ENCODE measurements at regions not wholly inside any gene's neighbourhood (a gene's known extent, or its start where the extent isn't known, plus 50 kb on each side); places are given as distances from the start of the nearest gene placed in this dataset.

DNA sequence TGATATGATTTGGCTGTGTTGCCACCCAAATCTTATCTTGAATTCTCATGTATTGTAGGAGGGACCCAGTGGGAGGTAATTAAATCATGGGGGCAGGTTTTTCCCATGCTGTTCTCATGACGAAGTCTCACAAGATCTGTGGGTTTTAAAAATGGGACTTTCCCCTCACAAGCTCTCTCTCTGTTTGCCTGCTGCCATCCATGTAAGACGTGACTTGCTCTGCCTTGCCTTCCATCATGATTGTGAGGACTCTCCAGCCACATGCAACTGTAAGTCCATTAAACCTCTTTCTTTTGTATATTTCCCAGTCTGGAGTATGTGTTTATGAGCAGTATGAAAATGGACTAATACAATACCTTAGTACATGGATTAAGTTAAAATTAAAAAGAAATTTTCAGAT lies 1094.7 kb upstream of the SLC39A10 start:
- no peak for TF ChIP-seq ZNF324 (tag by site-specific recombination; IDR thresholded peaks at IDR 0.05)
- TF ChIP-seq, protein P1, sequence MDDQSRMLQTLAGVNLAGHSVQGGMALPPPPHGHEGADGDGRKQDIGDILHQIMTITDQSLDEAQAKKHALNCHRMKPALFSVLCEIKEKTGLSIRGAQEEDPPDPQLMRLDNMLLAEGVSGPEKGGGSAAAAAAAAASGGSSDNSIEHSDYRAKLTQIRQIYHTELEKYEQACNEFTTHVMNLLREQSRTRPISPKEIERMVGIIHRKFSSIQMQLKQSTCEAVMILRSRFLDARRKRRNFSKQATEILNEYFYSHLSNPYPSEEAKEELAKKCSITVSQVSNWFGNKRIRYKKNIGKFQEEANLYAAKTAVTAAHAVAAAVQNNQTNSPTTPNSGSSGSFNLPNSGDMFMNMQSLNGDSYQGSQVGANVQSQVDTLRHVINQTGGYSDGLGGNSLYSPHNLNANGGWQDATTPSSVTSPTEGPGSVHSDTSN (CRISPR knock-in tag; IDR thresholded peaks at IDR 0.05): no peak
- TF ChIP-seq ZNF701 (tag by site-specific recombination; IDR thresholded peaks at IDR 0.05): no peak
- TF ChIP-seq SP7 (tag by site-specific recombination; IDR thresholded peaks at IDR 0.05): no peak
- TF ChIP-seq BCL11B (tag by site-specific recombination; IDR thresholded peaks at IDR 0.05; ENCODE audit: low read depth): no peak
- TF ChIP-seq, protein P2, sequence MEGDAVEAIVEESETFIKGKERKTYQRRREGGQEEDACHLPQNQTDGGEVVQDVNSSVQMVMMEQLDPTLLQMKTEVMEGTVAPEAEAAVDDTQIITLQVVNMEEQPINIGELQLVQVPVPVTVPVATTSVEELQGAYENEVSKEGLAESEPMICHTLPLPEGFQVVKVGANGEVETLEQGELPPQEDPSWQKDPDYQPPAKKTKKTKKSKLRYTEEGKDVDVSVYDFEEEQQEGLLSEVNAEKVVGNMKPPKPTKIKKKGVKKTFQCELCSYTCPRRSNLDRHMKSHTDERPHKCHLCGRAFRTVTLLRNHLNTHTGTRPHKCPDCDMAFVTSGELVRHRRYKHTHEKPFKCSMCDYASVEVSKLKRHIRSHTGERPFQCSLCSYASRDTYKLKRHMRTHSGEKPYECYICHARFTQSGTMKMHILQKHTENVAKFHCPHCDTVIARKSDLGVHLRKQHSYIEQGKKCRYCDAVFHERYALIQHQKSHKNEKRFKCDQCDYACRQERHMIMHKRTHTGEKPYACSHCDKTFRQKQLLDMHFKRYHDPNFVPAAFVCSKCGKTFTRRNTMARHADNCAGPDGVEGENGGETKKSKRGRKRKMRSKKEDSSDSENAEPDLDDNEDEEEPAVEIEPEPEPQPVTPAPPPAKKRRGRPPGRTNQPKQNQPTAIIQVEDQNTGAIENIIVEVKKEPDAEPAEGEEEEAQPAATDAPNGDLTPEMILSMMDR (tag by site-specific recombination; IDR thresholded peaks at IDR 0.05): no peak
- TF ChIP-seq, protein P3, sequence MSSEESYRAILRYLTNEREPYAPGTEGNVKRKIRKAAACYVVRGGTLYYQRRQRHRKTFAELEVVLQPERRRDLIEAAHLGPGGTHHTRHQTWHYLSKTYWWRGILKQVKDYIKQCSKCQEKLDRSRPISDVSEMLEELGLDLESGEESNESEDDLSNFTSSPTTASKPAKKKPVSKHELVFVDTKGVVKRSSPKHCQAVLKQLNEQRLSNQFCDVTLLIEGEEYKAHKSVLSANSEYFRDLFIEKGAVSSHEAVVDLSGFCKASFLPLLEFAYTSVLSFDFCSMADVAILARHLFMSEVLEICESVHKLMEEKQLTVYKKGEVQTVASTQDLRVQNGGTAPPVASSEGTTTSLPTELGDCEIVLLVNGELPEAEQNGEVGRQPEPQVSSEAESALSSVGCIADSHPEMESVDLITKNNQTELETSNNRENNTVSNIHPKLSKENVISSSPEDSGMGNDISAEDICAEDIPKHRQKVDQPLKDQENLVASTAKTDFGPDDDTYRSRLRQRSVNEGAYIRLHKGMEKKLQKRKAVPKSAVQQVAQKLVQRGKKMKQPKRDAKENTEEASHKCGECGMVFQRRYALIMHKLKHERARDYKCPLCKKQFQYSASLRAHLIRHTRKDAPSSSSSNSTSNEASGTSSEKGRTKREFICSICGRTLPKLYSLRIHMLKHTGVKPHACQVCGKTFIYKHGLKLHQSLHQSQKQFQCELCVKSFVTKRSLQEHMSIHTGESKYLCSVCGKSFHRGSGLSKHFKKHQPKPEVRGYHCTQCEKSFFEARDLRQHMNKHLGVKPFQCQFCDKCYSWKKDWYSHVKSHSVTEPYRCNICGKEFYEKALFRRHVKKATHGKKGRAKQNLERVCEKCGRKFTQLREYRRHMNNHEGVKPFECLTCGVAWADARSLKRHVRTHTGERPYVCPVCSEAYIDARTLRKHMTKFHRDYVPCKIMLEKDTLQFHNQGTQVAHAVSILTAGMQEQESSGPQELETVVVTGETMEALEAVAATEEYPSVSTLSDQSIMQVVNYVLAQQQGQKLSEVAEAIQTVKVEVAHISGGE (tag by site-specific recombination; conservative IDR thresholded peaks at IDR 0.05; ENCODE audit: low read depth): no peak
- no peak for TF ChIP-seq ZNF138 (tag by site-specific recombination; IDR thresholded peaks at IDR 0.05; ENCODE audit: borderline replicate concordance)
